ENCODE measurements at regions not wholly inside any gene's neighbourhood (a gene's known extent, or its start where the extent isn't known, plus 50 kb on each side); places are given as distances from the start of the nearest gene placed in this dataset.

DNA sequence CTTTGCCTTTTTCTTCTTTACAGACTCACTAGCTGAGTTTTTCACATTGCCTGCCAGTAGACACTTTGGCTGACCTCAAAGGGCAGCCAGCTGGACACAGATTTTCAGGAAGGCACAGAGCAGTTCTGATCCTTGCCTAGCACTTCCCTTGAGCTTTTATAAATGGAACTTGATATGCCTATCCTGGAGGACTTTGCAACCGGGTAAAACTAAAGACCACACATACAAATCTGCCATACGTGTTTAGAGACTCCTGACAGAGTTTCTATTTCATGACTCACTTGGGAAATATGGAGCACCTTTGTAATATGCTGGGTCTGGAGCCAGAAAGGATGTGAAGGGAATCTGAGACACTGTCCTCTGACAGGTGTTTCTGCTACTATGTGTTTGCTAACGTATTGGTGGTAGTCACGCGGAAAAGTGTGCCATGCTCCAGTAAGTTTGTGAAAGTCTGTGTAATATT lies 56.7 kb upstream of the RASSF6 start:
- TF ChIP-seq, protein P1, sequence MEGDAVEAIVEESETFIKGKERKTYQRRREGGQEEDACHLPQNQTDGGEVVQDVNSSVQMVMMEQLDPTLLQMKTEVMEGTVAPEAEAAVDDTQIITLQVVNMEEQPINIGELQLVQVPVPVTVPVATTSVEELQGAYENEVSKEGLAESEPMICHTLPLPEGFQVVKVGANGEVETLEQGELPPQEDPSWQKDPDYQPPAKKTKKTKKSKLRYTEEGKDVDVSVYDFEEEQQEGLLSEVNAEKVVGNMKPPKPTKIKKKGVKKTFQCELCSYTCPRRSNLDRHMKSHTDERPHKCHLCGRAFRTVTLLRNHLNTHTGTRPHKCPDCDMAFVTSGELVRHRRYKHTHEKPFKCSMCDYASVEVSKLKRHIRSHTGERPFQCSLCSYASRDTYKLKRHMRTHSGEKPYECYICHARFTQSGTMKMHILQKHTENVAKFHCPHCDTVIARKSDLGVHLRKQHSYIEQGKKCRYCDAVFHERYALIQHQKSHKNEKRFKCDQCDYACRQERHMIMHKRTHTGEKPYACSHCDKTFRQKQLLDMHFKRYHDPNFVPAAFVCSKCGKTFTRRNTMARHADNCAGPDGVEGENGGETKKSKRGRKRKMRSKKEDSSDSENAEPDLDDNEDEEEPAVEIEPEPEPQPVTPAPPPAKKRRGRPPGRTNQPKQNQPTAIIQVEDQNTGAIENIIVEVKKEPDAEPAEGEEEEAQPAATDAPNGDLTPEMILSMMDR (IDR thresholded peaks at IDR 0.05), result no peak
- TF ChIP-seq POLR2A (IDR thresholded peaks at IDR 0.05) (no peak), EP300 (IDR thresholded peaks at IDR 0.05) (no peak)

Data from ovary (tissue), 3 donors.